ENCODE measurements at regions not wholly inside any gene's neighbourhood (a gene's known extent, or its start where the extent isn't known, plus 50 kb on each side); places are given as distances from the start of the nearest gene placed in this dataset.

DNA sequence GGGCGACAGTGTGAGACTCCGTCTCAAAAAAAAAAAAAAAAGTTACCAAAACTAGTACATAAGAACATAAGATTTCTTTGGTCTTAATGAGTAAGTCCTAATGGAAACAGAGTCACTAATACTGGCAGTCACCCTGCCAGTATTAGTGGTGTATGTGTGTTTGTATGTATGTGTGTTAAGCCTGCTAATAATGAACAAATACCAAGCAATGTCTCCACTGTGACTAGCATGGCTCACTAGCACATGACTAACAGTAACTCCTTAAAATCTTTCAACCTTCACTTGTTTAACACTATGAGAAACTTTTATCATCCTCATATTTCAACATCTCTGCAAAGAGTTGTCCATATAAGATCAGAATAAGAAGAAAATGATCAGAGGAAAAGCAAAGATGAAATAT is 231.0 kb upstream of the ATP11B start:
- no peak for TF ChIP-seq POLR2AphosphoS5 (IDR thresholded peaks at IDR 0.05; ENCODE audit: low read depth)
- TF ChIP-seq, protein P1, sequence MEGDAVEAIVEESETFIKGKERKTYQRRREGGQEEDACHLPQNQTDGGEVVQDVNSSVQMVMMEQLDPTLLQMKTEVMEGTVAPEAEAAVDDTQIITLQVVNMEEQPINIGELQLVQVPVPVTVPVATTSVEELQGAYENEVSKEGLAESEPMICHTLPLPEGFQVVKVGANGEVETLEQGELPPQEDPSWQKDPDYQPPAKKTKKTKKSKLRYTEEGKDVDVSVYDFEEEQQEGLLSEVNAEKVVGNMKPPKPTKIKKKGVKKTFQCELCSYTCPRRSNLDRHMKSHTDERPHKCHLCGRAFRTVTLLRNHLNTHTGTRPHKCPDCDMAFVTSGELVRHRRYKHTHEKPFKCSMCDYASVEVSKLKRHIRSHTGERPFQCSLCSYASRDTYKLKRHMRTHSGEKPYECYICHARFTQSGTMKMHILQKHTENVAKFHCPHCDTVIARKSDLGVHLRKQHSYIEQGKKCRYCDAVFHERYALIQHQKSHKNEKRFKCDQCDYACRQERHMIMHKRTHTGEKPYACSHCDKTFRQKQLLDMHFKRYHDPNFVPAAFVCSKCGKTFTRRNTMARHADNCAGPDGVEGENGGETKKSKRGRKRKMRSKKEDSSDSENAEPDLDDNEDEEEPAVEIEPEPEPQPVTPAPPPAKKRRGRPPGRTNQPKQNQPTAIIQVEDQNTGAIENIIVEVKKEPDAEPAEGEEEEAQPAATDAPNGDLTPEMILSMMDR (IDR thresholded peaks at IDR 0.05; ENCODE audit: insufficient read depth, low read length), result no peak
- TF ChIP-seq GABPA (IDR thresholded peaks at IDR 0.05; ENCODE audit: low read depth), result no peak

All from HL-60 (cell line).